Astrocyte of the hippocampus (primary cell): ENCODE measurements at regions not wholly inside any gene's neighbourhood (a gene's known extent, or its start where the extent isn't known, plus 50 kb on each side); places are given as distances from the start of the nearest gene placed in this dataset.
"Not testable (repeated sequence)": the region's sequence is repeated elsewhere in the genome, so short reads cannot be mapped to it uniquely, and the experiment has no call there.

Experiments
- DNase-seq: peaks from one replicate; pipeline ENCODE4 v3.0.0; 2011; ENCODE audit warnings: low read depth, low spot score

DNA sequence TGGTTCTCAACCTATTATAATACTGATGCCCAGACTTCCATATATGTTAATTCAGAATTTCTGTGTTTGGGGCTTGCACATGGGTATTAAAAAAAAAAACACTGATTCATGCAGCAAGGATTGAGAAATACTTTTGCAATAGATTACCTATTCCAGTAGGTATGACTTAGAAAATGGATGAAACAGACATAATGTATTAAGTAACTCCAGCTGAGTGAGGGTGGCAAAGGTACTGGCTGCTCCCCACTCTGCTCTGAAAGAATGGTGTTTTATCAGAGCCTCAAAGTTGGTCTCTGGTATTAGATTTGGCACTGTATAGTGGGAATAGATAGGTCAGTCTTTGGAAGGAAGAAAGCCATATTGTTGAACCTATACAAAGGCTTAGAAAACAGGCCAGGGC is 234.3 kb upstream of the FOLH1 start:
- no peak for DNase-seq

- DNase-seq: not testable (repeated sequence)
Measured at GRCh38 chr11:49439901-49440300, 231.5 kb upstream of the FOLH1 start.

DNA sequence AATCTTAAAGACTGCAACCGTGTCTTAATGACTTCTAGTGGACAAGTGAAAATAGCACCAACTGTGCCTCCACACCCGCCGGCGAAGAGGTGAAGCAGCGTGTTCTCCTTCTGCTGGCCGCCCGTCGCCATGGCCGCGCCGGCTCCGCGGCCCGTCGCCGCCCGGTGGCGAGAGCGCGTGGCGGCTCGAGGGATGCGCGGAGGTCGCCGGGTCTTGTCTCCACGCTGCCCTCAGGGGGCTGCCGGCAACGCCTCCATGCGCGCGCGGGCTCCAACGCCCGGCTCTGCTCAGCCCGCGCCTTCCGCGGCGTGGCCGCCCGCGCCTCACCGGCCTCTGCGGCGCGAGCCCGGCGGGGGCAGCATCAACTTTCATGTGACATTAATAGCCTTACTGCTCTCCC is 225.9 kb upstream of the FOLH1 start:
- DNase-seq: not testable (repeated sequence)

GRCh38 chr11:49432242-49432848 is 223.9 kb upstream of the FOLH1 start:
- DNase-seq: no peak

- DNase-seq: peak; percentile 0
Measured at GRCh38 chr11:49424136-49424535, 215.7 kb upstream of the FOLH1 start.

GRCh38 chr11:49418877-49419276 is 210.5 kb upstream of the FOLH1 start:
- DNase-seq: not testable (repeated sequence)

DNA sequence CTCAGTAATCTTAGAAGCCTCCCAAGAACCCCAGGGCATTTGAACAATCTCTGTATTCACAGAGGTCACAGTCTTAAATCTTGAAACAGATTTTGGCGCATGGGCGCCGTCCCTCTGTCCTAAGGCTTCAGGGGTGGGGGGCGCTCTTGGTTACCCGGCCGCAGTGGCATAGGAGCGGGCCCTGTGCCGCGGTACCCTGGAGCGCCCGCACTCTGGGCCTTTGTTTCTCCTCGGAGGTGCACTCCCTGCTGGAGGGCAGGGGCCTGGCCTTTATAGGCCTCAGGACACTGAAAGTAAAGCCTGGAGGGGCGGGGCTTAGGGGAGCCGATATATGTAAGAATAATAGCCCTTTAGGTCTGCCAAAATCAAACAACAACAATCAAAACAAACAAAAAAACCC is 197.3 kb upstream of the FOLH1 start:
- no peak for DNase-seq

- DNase-seq: not testable (repeated sequence)
Measured at GRCh38 chr11:49395789-49396188, 187.4 kb upstream of the FOLH1 start.

DNA sequence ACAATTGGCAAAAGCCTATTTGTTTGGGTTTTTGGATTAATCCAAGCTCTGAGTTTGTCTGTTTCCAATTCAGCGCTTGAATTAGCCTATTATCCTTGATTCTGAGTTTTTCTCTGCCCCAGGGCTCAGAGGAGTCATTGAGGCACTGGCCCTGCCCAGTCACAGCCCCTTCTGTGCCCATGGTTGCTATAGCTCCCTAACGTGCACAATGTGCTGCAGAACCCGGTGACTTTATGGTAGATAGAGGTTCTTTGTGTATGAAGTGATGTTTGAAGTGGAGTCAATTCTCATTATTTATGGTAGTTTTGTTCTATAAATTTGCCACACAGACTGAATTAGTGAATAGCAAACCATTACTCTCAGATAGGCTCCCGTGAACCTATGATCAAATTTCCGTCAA is 182.0 kb upstream of the FOLH1 start:
- DNase-seq: not testable (repeated sequence)

DNA sequence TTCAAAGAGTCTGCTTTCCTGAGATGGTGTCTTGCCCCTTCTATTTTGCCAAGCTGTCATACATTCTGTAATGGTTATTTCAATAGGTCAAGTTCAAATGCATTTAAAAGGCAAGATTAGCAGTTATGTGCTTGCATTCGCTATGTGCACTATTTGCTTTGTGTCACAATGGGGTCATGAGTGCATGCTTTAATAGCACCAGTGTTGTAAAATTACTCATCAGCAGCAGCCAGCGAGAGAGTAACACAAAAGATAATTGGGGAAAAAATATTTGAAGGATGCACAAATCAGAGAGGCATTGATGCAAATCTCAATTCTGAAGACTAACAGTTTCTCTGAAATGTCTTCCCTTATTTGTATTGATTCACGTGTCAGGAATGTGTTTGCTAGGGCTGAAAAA is 180.7 kb upstream of the FOLH1 start:
- peak; percentile 7 for DNase-seq

GRCh38 chr11:49384371-49384770 is 176.0 kb upstream of the FOLH1 start:
- not testable (repeated sequence) for DNase-seq

DNA sequence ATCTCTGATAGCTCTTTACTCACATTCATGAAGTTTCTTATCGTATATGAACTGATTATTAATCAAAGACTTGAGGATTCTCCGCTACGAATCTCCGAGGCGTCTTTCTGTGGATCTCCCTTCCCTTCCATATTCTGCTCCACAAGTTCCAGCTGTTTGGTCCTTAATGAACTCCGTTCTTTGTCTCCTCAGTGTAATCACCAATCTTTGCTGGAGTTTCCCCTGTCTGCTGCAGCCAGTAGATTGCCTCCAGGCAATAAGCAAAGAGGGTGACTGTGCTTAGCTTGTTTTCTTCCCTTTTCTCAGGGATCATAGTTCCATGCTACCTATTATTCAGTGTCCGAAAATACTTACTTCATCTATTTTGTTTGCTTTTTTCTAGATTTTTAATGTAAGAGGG is 169.6 kb upstream of the FOLH1 start:
- no peak for DNase-seq

- peak; percentile 0 for DNase-seq
Measured at GRCh38 chr11:49373866-49374265, 165.5 kb upstream of the FOLH1 start.

GRCh38 chr11:49373385-49373784 is 165.0 kb upstream of the FOLH1 start:
- not testable (repeated sequence) for DNase-seq

- not testable (repeated sequence) for DNase-seq
Measured at GRCh38 chr11:49372137-49372536, 163.7 kb upstream of the FOLH1 start.

- not testable (repeated sequence) for DNase-seq
Measured at GRCh38 chr11:49368556-49368955, 160.2 kb upstream of the FOLH1 start.

- DNase-seq: not testable (repeated sequence)
Measured at GRCh38 chr11:49365375-49365774, 157.0 kb upstream of the FOLH1 start.

GRCh38 chr11:49362994-49363393 is 154.6 kb upstream of the FOLH1 start:
- not testable (repeated sequence) for DNase-seq

DNA sequence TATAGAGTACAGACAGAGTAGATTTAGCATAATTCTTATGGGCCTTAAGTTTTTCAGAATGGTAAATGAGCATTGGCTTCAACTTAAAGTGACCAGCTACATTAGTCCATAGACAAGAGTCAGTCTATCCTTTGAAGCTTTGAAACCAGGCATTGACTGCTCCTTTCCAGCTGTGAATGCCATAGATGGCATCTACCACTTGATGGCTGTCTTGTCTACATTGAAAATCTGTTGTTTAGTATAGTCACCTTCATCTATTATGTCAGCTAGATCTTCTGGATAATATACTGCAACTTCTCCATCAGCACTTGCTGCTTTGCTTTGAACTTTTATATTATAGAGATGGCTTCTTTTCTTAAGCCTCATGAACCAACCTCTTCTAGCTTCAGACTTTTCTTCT is 146.1 kb upstream of the FOLH1 start:
- DNase-seq: not testable (repeated sequence)

GRCh38 chr11:49352868-49353267 is 144.5 kb upstream of the FOLH1 start:
- DNase-seq: not testable (repeated sequence)

DNA sequence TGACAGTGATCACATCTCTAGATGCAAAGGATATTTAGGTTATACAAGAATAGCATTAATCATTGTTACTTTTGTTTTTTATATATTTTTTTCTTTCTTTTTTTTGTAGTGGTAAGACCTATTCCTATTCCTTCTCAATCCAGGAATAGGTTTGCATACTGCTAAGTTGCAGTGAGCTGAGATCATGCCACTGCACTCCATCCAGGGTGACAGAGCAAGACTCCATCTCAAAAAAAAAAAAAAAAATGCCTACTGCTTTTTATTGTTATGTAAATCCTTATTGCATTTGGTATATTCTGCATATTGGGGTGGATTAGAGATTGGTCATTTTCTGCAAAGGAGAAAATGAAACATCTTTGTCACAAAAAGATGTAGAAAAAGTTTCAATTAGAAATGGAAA is 138.2 kb upstream of the FOLH1 start:
- DNase-seq: not testable (repeated sequence)

DNA sequence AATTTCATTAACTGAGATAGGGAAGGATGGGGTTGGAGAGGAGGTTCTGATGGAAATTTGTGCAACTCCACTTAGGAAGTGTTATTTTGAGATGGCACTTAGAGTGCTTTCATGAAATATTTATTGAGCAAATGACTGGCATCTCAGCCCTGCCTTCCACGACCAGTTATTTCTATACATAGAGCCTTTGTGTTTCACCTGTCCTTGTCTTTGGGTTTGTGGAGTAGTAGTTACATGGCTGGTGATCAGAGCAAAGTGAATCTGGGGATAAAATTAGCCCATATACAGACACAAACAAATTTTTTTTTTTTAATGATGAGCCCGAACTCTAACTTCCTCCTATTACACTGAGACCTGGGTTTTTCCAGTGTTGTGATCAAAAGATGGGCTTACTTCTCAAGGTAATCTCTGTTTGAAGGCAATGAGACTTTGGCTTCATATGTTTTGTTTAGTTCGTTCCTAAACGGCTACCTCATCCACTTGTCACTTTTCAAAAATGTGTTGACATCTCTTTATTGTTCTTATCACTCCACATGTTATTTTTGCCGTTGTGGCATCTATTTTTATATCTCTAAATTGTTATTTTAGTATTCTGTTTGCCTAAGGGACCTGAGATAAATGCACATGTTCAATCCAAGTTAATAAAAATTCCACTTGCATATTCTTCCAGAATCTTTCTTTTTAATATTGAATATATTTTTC is 120.2 kb upstream of the FOLH1 start:
- DNase-seq: not testable (repeated sequence)

GRCh38 chr11:49327766-49328165 is 119.4 kb upstream of the FOLH1 start:
- DNase-seq: not testable (repeated sequence)
